GM12878 (cell line): ENCODE measurements at regions not wholly inside any gene's neighbourhood (a gene's known extent, or its start where the extent isn't known, plus 50 kb on each side); places are given as distances from the start of the nearest gene placed in this dataset.

Experiments used
- ATAC-seq: fragments of 200-7000 bp; cut with Tn5 transposase; 3 replicates; pipeline ENCODE4 v1.9.1; 2020; ENCODE audit warnings: mild to moderate bottlenecking, moderate library complexity
- BruUV-seq: library from RNA; stranded (reverse); fragments of 400-500 nt; replicated peaks from 2 replicates; lab custom pipeline; 2021; lab: Mats Ljungman, UMichigan
- CTCF ChIA-PET: fragments of 300-600 bp; sonication (Branson Sonifier 250); formaldehyde crosslinking; extraction: SDS; loops from one replicate; lab custom pipeline; 2021; ENCODE audit warnings: inconsistent platforms; lab: Yijun Ruan, JAX
- POLR2A ChIA-PET: fragments of 350-600 bp; formaldehyde crosslinking; extraction: SDS; loops from one replicate; lab custom pipeline; 2021; ENCODE audit warnings: inconsistent platforms; lab: Charles Lee
- RAD21 ChIA-PET: fragments of 300-600 bp; sonication (Branson Sonifier 250); formaldehyde crosslinking; loops from one replicate; lab custom pipeline; 2023; ENCODE audit warnings: antibody characterized with exemption; ENCODE audit not compliant: unreplicated experiment; lab: Charles Lee
- SMC1A ChIA-PET: fragments of 300-600 bp; sonication (Branson Sonifier 250); formaldehyde crosslinking; loops from one replicate; lab custom pipeline; 2023; ENCODE audit not compliant: unreplicated experiment, uncharacterized antibody; lab: Charles Lee
- DNase-seq: peaks from one replicate; pipeline ENCODE4 v3.0.0-alpha.2; 2011; ENCODE audit warnings: low read depth, low spot score
- FAIRE-seq: peaks from 3 replicates; lab custom pipeline; 2011; peaks lifted over from hg19 to GRCh38; lab: Jason Lieb, UNC
- H2AFZ ChIP-seq: 2 replicates; pipeline ENCODE4 v1.6.0; 2011; ENCODE audit warnings: low read depth, low read length, control low read depth; ENCODE audit not compliant: control insufficient read depth
- H3K27ac ChIP-seq: 2 replicates; pipeline ENCODE4 v1.5.1; 2011; ENCODE audit warnings: control low read depth; ENCODE audit not compliant: control insufficient read depth, insufficient read depth
- H3K27me3 ChIP-seq, 2 experiments: replicated peaks in 1 of 2; 2 replicates each; pipeline versions ENCODE4 v1.6.0 to v1.6.1; 2011; ENCODE audit warnings: low read length in 1 of 2; ENCODE audit not compliant: control insufficient read depth in 2 of 2, insufficient read depth in 2 of 2
- H3K36me3 ChIP-seq, 2 experiments: 2 replicates each; pipeline ENCODE4 v1.5.1; 2011; ENCODE audit warnings: low read length in 1 of 2; ENCODE audit not compliant: control insufficient read depth in 2 of 2, insufficient read depth in 2 of 2
- H3K4me1 ChIP-seq: 2 replicates; pipeline ENCODE4 v1.6.1; 2011; ENCODE audit warnings: mild to moderate bottlenecking, low read length, moderate library complexity, mixed read lengths; ENCODE audit not compliant: control insufficient read depth, insufficient read depth
- H3K4me2 ChIP-seq: 2 replicates; pipeline ENCODE4 v1.6.0; 2011; ENCODE audit warnings: control low read depth; ENCODE audit not compliant: control insufficient read depth, insufficient read depth
- H3K4me3 ChIP-seq: fragments of 200-600 bp; sonication (generic); 2 replicates; pipeline ENCODE4 v1.5.1; 2016
- H3K79me2 ChIP-seq: 2 replicates; pipeline ENCODE4 v1.6.0; 2011; ENCODE audit warnings: low read length; ENCODE audit not compliant: control insufficient read depth, insufficient read depth
- H3K9ac ChIP-seq: 2 replicates; pipeline ENCODE4 v1.8.0; 2011; ENCODE audit warnings: low read length, control low read depth, mixed read lengths; ENCODE audit not compliant: control insufficient read depth, insufficient read depth
- H3K9me3 ChIP-seq: replicated peaks from 3 replicates; pipeline ENCODE4 v1.5.1; 2011; ENCODE audit warnings: mild to moderate bottlenecking, low read length; ENCODE audit not compliant: control insufficient read depth, insufficient read depth
- H4K20me1 ChIP-seq: 2 replicates; pipeline ENCODE4 v1.6.0; 2011; ENCODE audit not compliant: control insufficient read depth, insufficient read depth
- BCL11A ChIP-seq: IDR thresholded peaks from 2 replicates; pipeline ENCODE4 v1.6.1; 2011; ENCODE audit warnings: low read depth, low read length
- CHD4 ChIP-seq: fragments of 200-600 bp; sonication (generic); IDR thresholded peaks from 2 replicates; pipeline ENCODE4 v1.6.1; 2016; ENCODE audit warnings: mild to moderate bottlenecking
- HCFC1 ChIP-seq: fragments of 150-350 bp; IDR thresholded peaks from 2 replicates; pipeline ENCODE4 v1.6.1; 2014; ENCODE audit warnings: low read length
- NFIC ChIP-seq: IDR thresholded peaks from 2 replicates; pipeline ENCODE4 v1.6.1; 2012; ENCODE audit warnings: low read depth, mild to moderate bottlenecking, inconsistent platforms, low read length, moderate library complexity
- NFYB ChIP-seq: IDR thresholded peaks from 2 replicates; pipeline ENCODE4 v1.6.1; 2011; ENCODE audit warnings: low read depth, mild to moderate bottlenecking, low read length, improper control_type of control experiment, moderate library complexity; ENCODE audit not compliant: insufficient read depth
- POU2F2 ChIP-seq: IDR thresholded peaks from 3 replicates; pipeline ENCODE4 v1.6.1; 2011; ENCODE audit warnings: low read depth, mild to moderate bottlenecking, low read length, borderline replicate concordance
- PRDM15 ChIP-seq: fragments of 450-650 bp; formaldehyde crosslinking; IDR thresholded peaks from 2 replicates; pipeline ENCODE4 v1.4.0; 2020; ENCODE audit warnings: mild to moderate bottlenecking, moderate library complexity
- RBBP5 ChIP-seq: fragments of 200-600 bp; sonication (generic); conservative IDR thresholded peaks from 2 replicates; pipeline ENCODE4 v1.6.1; 2016
- RELB ChIP-seq: fragments of 450-650 bp; IDR thresholded peaks from 2 replicates; pipeline ENCODE4 v1.6.1; 2017; ENCODE audit warnings: low read depth, mild to moderate bottlenecking, moderate library complexity
- SIX5 ChIP-seq: IDR thresholded peaks from 2 replicates; pipeline ENCODE4 v1.6.1; 2011; ENCODE audit warnings: mild to moderate bottlenecking, low read depth, low read length, moderate library complexity; ENCODE audit not compliant: severe bottlenecking
- SMAD5 ChIP-seq: IDR thresholded peaks from 2 replicates; pipeline ENCODE4 v1.6.1; 2016; ENCODE audit warnings: antibody characterized with exemption, low read depth
- USF2 ChIP-seq: IDR thresholded peaks from 2 replicates; pipeline ENCODE4 v1.6.1; 2011; ENCODE audit warnings: low read depth, low read length, improper control_type of control experiment, borderline replicate concordance
- ZNF24 ChIP-seq: fragments of 450-650 bp; IDR thresholded peaks from 2 replicates; pipeline ENCODE4 v1.6.1; 2017; ENCODE audit warnings: antibody characterized with exemption, mild to moderate bottlenecking
- WGBS: methylation state at CpG from one replicate; pipeline ENCODE4 v1.1.6; 2016; ENCODE audit warnings: low lambda C conversion rate; ENCODE audit not compliant: insufficient replicate concordance, insufficient coverage; ENCODE audit errors: missing lambda C conversion rate; 5-methylcytosine and 5-hydroxymethylcytosine counted together
- in situ Hi-C: fragments of 300-500 bp; cut with MboI; formaldehyde crosslinking; loops from 9 replicates; pipeline ENCODE4 v1.14.3; 2018; ENCODE audit warnings: mixed read lengths
- intact Hi-C: fragments of 100-400 bp; cut with micrococcal nuclease; formaldehyde crosslinking; loops from one replicate; pipeline ENCODE4 v1.14.2; 2022; ENCODE audit not compliant: unreplicated experiment

GRCh38 chr14:65168840-65169239, 66.5 kb upstream of the MAX start:
- H3K27ac ChIP-seq = peak overlapping the region; percentile 59
- no peaks in the 10 kb centered on the region for H4K20me1 ChIP-seq
- peak overlapping the region; percentile 35; the same call in 1 of the 2 replicates for H3K9ac ChIP-seq
- intact Hi-C loops = loop anchor here (1.0 to 5.0 kb wide), 7 partner anchors 10 to 438 kb away; no protein-coding TSS in a partner anchor
- H2AFZ ChIP-seq = peak overlapping the region; percentile 19; the same call in 1 of the 2 replicates
- no peaks in the 10 kb centered on the region for H3K79me2 ChIP-seq
- 0% methylated on average over 3 of the region's 3 CpGs for WGBS
- no peak overlapping the region for H3K4me3 ChIP-seq
- POLR2A ChIA-PET = interaction anchor here (0.5 to 1.5 kb wide), 4 partner anchors 14 to 243 kb away, joined by 3 to 5 read pairs (median 4); partner anchors contain the start of gene FUT8
- SMC1A ChIA-PET = interaction anchor here (0.6 to 3.6 kb wide), 36 partner anchors 9 to 792 kb away, joined by 3 to 20 read pairs (median 4); partner anchors contain the start of gene FUT8
- H3K4me2 ChIP-seq = peak overlapping the region; percentile 26
- ATAC-seq (peak; percentile 54), DNase-seq (no peak)
- no peaks in the 10 kb centered on the region for H3K27me3 ChIP-seq
- BruUV-seq = TSS peak; percentile 87
- RAD21 ChIA-PET = interaction anchor here (0.7 to 3.0 kb wide), 16 partner anchors 12 to 791 kb away, joined by 3 to 18 read pairs (median 5); partner anchors contain the start of genes FNTB, FUT8 and MAX
- H3K4me1 ChIP-seq = peaks cover 34% of the 10 kb centered on the region
- CTCF ChIA-PET = interaction anchor here (0.6 to 8.1 kb wide), 18 partner anchors 11 to 901 kb away, joined by 3 to 125 read pairs (median 4); partner anchors contain the start of gene FUT8
- peak; percentile 43; the same call in 1 of the 2 replicates for TF ChIP-seq HCFC1
- TF ChIP-seq RBBP5 = no peak
- TF ChIP-seq RELB = no peak
- TF ChIP-seq SIX5 = peak; percentile 67
- TF ChIP-seq CHD4 = no peak
- peak; percentile 47; the same call in 1 of the 2 replicates for TF ChIP-seq SMAD5
- no peak for TF ChIP-seq NFYB
- no peak for TF ChIP-seq ZNF24
- no peak for TF ChIP-seq NFIC
- TF ChIP-seq POU2F2 = no peak
- peak; percentile 9; the same call in 1 of the 2 replicates for TF ChIP-seq USF2
- no peak for TF ChIP-seq BCL11A
- TF ChIP-seq PRDM15 (CRISPR knock-in tag) = no peak
- TF ChIP-seq, all 136 proteins: peak for 4
- no peak for FAIRE-seq
- no peaks in the 10 kb centered on the region for H3K36me3 ChIP-seq
- in situ Hi-C loops = loop anchor here (5.0 to 10.0 kb wide), 5 partner anchors 116 to 898 kb away; no protein-coding TSS in a partner anchor
- no peaks in the 10 kb centered on the region; the same call in 2 of the 3 replicates for H3K9me3 ChIP-seq
